K562 (cell line): ENCODE measurements at regions not wholly inside any gene's neighbourhood (a gene's known extent, or its start where the extent isn't known, plus 50 kb on each side); places are given as distances from the start of the nearest gene placed in this dataset.

ENCODE experiments used
- ATAC-seq: fragments of 200-7000 bp; cut with Tn5 transposase; 3 replicates; pipeline ENCODE4 v1.9.1; 2020; ENCODE audit warnings: moderate library complexity
- BruUV-seq: library from RNA; stranded (reverse); fragments of 400-500 nt; replicated peaks from 2 replicates; lab custom pipeline; 2021; lab: Mats Ljungman, UMichigan
- CTCF ChIA-PET: fragments of 300-600 bp; formaldehyde crosslinking; extraction: SDS; loops from one replicate; lab custom pipeline; 2021; ENCODE audit warnings: low intra/inter-chr PET ratio; lab: Yijun Ruan, JAX
- POLR2A ChIA-PET: fragments of 300-600, 350-650 bp; sonication (Branson Sonifier 250); formaldehyde crosslinking; extraction: SDS; loops from one replicate; lab custom pipeline; 2021; ENCODE audit warnings: antibody characterized with exemption, inconsistent platforms; lab: Yijun Ruan, JAX
- DNase-seq, 4 experiments: peaks; one replicate each; pipeline versions ENCODE4 v3.0.0 to v3.0.0-alpha.2; 2011 to 2018; ENCODE audit warnings: low spot score in 3 of 4, mixed read lengths in 3 of 4; ENCODE audit errors: extremely low read depth in 1 of 4
- FAIRE-seq: peaks from 2 replicates; lab custom pipeline; 2011; peaks lifted over from hg19 to GRCh38; lab: Jason Lieb, UNC
- H2AFZ ChIP-seq: 2 replicates; pipeline ENCODE4 v1.6.0; 2011; ENCODE audit warnings: low read depth, low read length, control low read depth, inconsistent platforms
- H3K27ac ChIP-seq: fragments of 200-600 bp; 3 replicates; pipeline ENCODE4 v1.8.0; 2011; ENCODE audit warnings: low read depth, mild to moderate bottlenecking, control low read depth, inconsistent platforms, low read length, moderate library complexity, mixed read lengths; ENCODE audit errors: extremely low read depth
- H3K27me3 ChIP-seq, 2 experiments: fragments of 300-600 bp in 1 of 2; 2 replicates in 1 of 2; 3 replicates in 1 of 2; pipeline versions ENCODE4 v1.6.0 to v1.8.0; 2011; ENCODE audit warnings: inconsistent platforms in 2 of 2, low read length in 2 of 2, mild to moderate bottlenecking in 1 of 2, mixed read lengths in 1 of 2, moderate library complexity in 1 of 2; ENCODE audit not compliant: control insufficient read depth in 2 of 2, insufficient read depth in 2 of 2
- H3K36me3 ChIP-seq: fragments of 300-600 bp; 3 replicates; pipeline ENCODE4 v1.8.0; 2011; ENCODE audit warnings: mild to moderate bottlenecking, low read length, inconsistent platforms; ENCODE audit not compliant: control insufficient read depth, insufficient read depth
- H3K4me1 ChIP-seq, 2 experiments: fragments of 200-600 bp in 1 of 2; replicated peaks in 1 of 2; 2 replicates in 1 of 2; 3 replicates in 1 of 2; pipeline versions ENCODE4 v1.5.1 to v1.8.0; 2011; ENCODE audit warnings: inconsistent platforms in 2 of 2, low read length in 2 of 2, mild to moderate bottlenecking in 1 of 2, mixed read lengths in 1 of 2, moderate library complexity in 1 of 2; ENCODE audit not compliant: control insufficient read depth in 2 of 2, insufficient read depth in 2 of 2
- H3K4me2 ChIP-seq: 2 replicates; pipeline ENCODE4 v1.6.1; 2011; ENCODE audit warnings: low read length, control low read depth, inconsistent platforms, mixed read lengths; ENCODE audit not compliant: insufficient read depth
- H3K4me3 ChIP-seq: fragments of 200-600 bp; sonication (generic), shearing (Covaris generic); 2 replicates; pipeline ENCODE4 v1.5.1; 2016; ENCODE audit warnings: control low read depth, inconsistent platforms
- H3K79me2 ChIP-seq: fragments of 200-600 bp; 3 replicates; pipeline ENCODE4 v1.8.0; 2011; ENCODE audit warnings: low read length, inconsistent platforms; ENCODE audit not compliant: control insufficient read depth, insufficient read depth
- H3K9ac ChIP-seq, 2 experiments: 2 replicates each; pipeline versions ENCODE4 v1.6.0 to v1.6.1; 2011; ENCODE audit warnings: low read depth in 2 of 2, low read length in 2 of 2, control low read depth in 1 of 2, inconsistent platforms in 1 of 2, mild to moderate bottlenecking in 1 of 2, mixed read lengths in 1 of 2; ENCODE audit not compliant: insufficient read depth in 1 of 2
- H3K9me1 ChIP-seq: one replicate; pipeline ENCODE4 v1.6.0; 2011; ENCODE audit warnings: inconsistent platforms, mild to moderate bottlenecking, low read length, moderate library complexity; ENCODE audit not compliant: control insufficient read depth, insufficient read depth
- H3K9me3 ChIP-seq: replicated peaks from 2 replicates; pipeline ENCODE4 v1.5.1; 2011; ENCODE audit warnings: low read depth, low read length, inconsistent platforms; ENCODE audit not compliant: control insufficient read depth, insufficient read depth
- H4K20me1 ChIP-seq: replicated peaks from 2 replicates; pipeline ENCODE4 v1.6.1; 2011; ENCODE audit warnings: low read length, inconsistent platforms, mixed read lengths; ENCODE audit not compliant: control insufficient read depth, insufficient read depth
- BDP1 ChIP-seq: IDR thresholded peaks from 3 replicates; pipeline ENCODE4 v1.6.1; 2011; ENCODE audit not compliant: insufficient read length, insufficient read depth
- ELF1 ChIP-seq: fragments of 200-800 bp; sonication (Bioruptor generic); IDR thresholded peaks from 2 replicates; pipeline ENCODE4 v1.6.1; 2016; ENCODE audit warnings: missing genetic modification characterization, missing compliant biosample characterization
- KAT7 ChIP-seq: sonication (generic); formaldehyde crosslinking; IDR thresholded peaks from 2 replicates; pipeline ENCODE4 v1.8.0; 2022; ENCODE audit warnings: missing genetic modification reagents, mild to moderate bottlenecking, borderline replicate concordance
- PKNOX1 ChIP-seq: fragments of 450-650 bp; IDR thresholded peaks from 2 replicates; pipeline ENCODE4 v1.6.1; 2016
- PYGO2 ChIP-seq: fragments of 450-650 bp; IDR thresholded peaks from 2 replicates; pipeline ENCODE4 v1.6.1; 2016; ENCODE audit warnings: mild to moderate bottlenecking, missing genetic modification characterization, moderate library complexity, missing compliant biosample characterization
- ZEB2 ChIP-seq: fragments of 450-650 bp; IDR thresholded peaks from 2 replicates; pipeline ENCODE4 v1.6.1; 2016
- ZNF174 ChIP-seq: fragments of 250-450 bp; sonication (Bioruptor Pico); IDR thresholded peaks from 2 replicates; pipeline ENCODE4 v1.4.0; 2020; ENCODE audit warnings: mild to moderate bottlenecking
- ZNF512 ChIP-seq: IDR thresholded peaks from 2 replicates; pipeline ENCODE4 v1.6.1; 2016; ENCODE audit warnings: missing genetic modification characterization, missing compliant biosample characterization
- WGBS: fragments of 100-300 bp; shearing (Covaris generic); methylation state at CpG from one replicate; pipeline ENCODE4 v1.1.6; 2016; ENCODE audit warnings: low coverage, mixed read lengths; ENCODE audit not compliant: insufficient coverage; ENCODE audit errors: missing lambda C conversion rate; 5-methylcytosine and 5-hydroxymethylcytosine counted together
- in situ Hi-C: fragments of 300-500 bp; cut with MboI; formaldehyde crosslinking; loops from 4 replicates; pipeline ENCODE4 v1.15.0; 2018; ENCODE audit warnings: inconsistent platforms, mixed read lengths
- intact Hi-C: fragments of 100-400 bp; cut with micrococcal nuclease; formaldehyde crosslinking; loops from 2 replicates; pipeline ENCODE4 v1.14.2; 2022

- TF ChIP-seq PKNOX1 (peak; percentile 47; the same call in 1 of the 2 replicates), ZNF174 (CRISPR knock-in tag) (no peak), BDP1 (no peak), ELF1 (tag) (peak; percentile 40; the same call in 1 of the 2 replicates), ZEB2 (no peak), PYGO2 (tag) (no peak)
Observed at GRCh38 chr18:57982372-57983021, 61.5 kb upstream of the NEDD4L start (continued).

- Histone ChIP-seq H3K27ac (no peak overlapping the region), H2AFZ (peak overlapping the region; percentile 75; the same call in 1 of the 2 replicates), H3K9ac (no peak overlapping the region), H3K4me2 (no peak overlapping the region), H3K4me1 (peaks cover 4 to 13% of the 10 kb centered on the region in 2 experiments; a peak in 3 of 5 replicates), H3K9me3 (no peaks in the 10 kb centered on the region), H3K36me3 (no peaks in the 10 kb centered on the region), H3K27me3 (no peaks in the 10 kb centered on the region), H3K4me3 (no peak overlapping the region), H4K20me1 (no peaks in the 10 kb centered on the region), H3K9me1 (no peaks in the 10 kb centered on the region), H3K79me2 (no peaks in the 10 kb centered on the region)
- intact Hi-C loops: no loop called here
- TF ChIP-seq ZNF512 (tag): peak; percentile 79
- TF ChIP-seq KAT7 (CRISPR knock-in tag): no peak
- ATAC-seq (no peak), FAIRE-seq (no peak), DNase-seq (no peak)
- in situ Hi-C loops: no loop called here
- POLR2A ChIA-PET: interaction anchor here (1.2 kb wide), 1 partner anchor 9 kb away, joined by 5 read pairs; no protein-coding TSS in a partner anchor
- 40% methylated on average over 3 of the region's 3 CpGs for WGBS
- CTCF ChIA-PET: no interaction called here
- BruUV-seq: no TSS peak
Observed at GRCh38 chr18:57981308-57982028, 62.6 kb upstream of the NEDD4L start.
